ENCODE measurements at regions not wholly inside any gene's neighbourhood (a gene's known extent, or its start where the extent isn't known, plus 50 kb on each side); places are given as distances from the start of the nearest gene placed in this dataset.

- Histone ChIP-seq H3K9me3 (no peaks in the 10 kb centered on the region), H3K36me3 (peaks cover 0 to 31% of the 10 kb centered on the region in 2 donors), H3K27ac (no peak overlapping the region), H3K27me3 (no peaks in the 10 kb centered on the region), H3K4me3 (no peak overlapping the region), H3K4me1 (peaks cover 0 to 6% of the 10 kb centered on the region in 2 donors)
- intact Hi-C loops (cut with DNase I) = no loop called here
- TF ChIP-seq, protein P1, sequence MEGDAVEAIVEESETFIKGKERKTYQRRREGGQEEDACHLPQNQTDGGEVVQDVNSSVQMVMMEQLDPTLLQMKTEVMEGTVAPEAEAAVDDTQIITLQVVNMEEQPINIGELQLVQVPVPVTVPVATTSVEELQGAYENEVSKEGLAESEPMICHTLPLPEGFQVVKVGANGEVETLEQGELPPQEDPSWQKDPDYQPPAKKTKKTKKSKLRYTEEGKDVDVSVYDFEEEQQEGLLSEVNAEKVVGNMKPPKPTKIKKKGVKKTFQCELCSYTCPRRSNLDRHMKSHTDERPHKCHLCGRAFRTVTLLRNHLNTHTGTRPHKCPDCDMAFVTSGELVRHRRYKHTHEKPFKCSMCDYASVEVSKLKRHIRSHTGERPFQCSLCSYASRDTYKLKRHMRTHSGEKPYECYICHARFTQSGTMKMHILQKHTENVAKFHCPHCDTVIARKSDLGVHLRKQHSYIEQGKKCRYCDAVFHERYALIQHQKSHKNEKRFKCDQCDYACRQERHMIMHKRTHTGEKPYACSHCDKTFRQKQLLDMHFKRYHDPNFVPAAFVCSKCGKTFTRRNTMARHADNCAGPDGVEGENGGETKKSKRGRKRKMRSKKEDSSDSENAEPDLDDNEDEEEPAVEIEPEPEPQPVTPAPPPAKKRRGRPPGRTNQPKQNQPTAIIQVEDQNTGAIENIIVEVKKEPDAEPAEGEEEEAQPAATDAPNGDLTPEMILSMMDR (IDR thresholded peaks at IDR 0.05) = no peak
- ATAC-seq (no peak), DNase-seq (no peak)
These were observed 57.3 kb downstream of the PIK3C2A start for GRCh38 chr11:17150521-17150920.

GRCh38 chr11:17148536-17148935 lies 59.2 kb downstream of the PIK3C2A start:
- peaks cover 0 to 45% of the 10 kb centered on the region in 2 donors for H3K36me3 ChIP-seq
- no peak for DNase-seq
- TF ChIP-seq, protein P1 (IDR thresholded peaks at IDR 0.05) = no peak
- no peaks in the 10 kb centered on the region for H3K9me3 ChIP-seq
- H3K4me1 ChIP-seq = no peaks in the 10 kb centered on the region
- intact Hi-C loops (cut with DNase I) = no loop called here
- H3K4me3 ChIP-seq = no peak overlapping the region
- no peaks in the 10 kb centered on the region for H3K27me3 ChIP-seq
- H3K27ac ChIP-seq = no peak overlapping the region
- ATAC-seq = no peak

DNA sequence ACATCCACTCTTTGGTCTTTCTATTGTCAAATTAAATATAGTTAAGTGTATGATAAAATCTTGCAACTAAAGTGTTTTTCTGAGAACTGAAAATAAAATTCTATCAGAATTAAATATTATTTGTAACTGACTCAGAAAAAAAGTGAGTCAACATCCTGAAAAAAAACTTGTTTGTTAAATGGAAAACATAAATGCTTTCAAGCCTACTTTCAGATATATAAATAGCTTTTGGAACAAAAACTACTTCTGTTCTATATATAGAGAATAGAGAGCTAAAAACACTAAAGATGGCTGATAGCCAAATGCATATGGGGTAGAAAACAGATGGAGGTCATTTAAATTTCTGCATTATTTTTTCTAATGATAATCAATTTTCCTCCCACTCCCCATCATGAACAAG lies 61.8 kb downstream of the PIK3C2A start:
- Histone ChIP-seq H3K27me3 (no peaks in the 10 kb centered on the region), H3K4me3 (no peak overlapping the region), H3K27ac (no peak overlapping the region), H3K9me3 (no peaks in the 10 kb centered on the region), H3K36me3 (peaks cover 0 to 62% of the 10 kb centered on the region in 2 donors), H3K4me1 (no peaks in the 10 kb centered on the region)
- intact Hi-C loops (cut with DNase I) = no loop called here
- DNase-seq = no peak
- ATAC-seq = no peak
- TF ChIP-seq, protein P1 (IDR thresholded peaks at IDR 0.05) = no peak

DNA sequence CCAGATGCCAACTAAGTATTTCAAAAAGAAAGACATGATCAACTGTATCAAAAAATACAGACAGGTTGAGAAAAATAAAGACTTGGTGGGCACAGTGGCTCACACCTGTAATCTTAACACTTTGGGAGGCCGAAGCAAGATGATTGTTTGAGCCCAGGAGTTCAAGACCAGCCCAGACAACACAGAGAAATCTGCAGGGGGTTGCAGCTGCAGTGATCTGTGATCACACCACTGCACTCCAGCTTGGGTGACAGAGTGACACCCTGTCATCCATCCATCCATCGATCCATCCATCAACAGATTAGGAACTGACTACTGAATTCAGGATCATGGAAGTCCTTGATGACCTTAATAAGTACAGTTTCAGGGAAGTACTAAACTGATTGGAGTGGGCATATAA lies 65.0 kb upstream of the RPS13 start:
- no peak overlapping the region for H3K4me3 ChIP-seq
- no peaks in the 10 kb centered on the region for H3K9me3 ChIP-seq
- ATAC-seq (no peak), DNase-seq (no peak)
- H3K27me3 ChIP-seq = no peaks in the 10 kb centered on the region
- H3K36me3 ChIP-seq = peaks cover 0 to 76% of the 10 kb centered on the region in 2 donors
- TF ChIP-seq, protein P1 (IDR thresholded peaks at IDR 0.05) = no peak
- intact Hi-C loops (cut with DNase I) = no loop called here
- H3K4me1 ChIP-seq = no peaks in the 10 kb centered on the region
- H3K27ac ChIP-seq = no peak overlapping the region

GRCh38 chr11:17141156-17141555 lies 63.7 kb upstream of the RPS13 start:
- TF ChIP-seq, protein P1 (IDR thresholded peaks at IDR 0.05) = no peak
- intact Hi-C loops (cut with DNase I) = no loop called here
- Histone ChIP-seq H3K4me1 (no peaks in the 10 kb centered on the region), H3K36me3 (peaks cover 0 to 69% of the 10 kb centered on the region in 2 donors), H3K4me3 (no peak overlapping the region), H3K9me3 (no peaks in the 10 kb centered on the region), H3K27me3 (no peaks in the 10 kb centered on the region), H3K27ac (no peak overlapping the region)
- DNase-seq (no peak), ATAC-seq (no peak)
